ENCODE measurements at regions not wholly inside any gene's neighbourhood (a gene's known extent, or its start where the extent isn't known, plus 50 kb on each side); places are given as distances from the start of the nearest gene placed in this dataset.

GRCh38 chr15:60259469-60259868 lies 138.3 kb downstream of the ANXA2 start:
- no peak overlapping the region for H3K27ac ChIP-seq (replicated peaks)
- no peaks in the 10 kb centered on the region for H3K27me3 ChIP-seq (ENCODE audit: insufficient read depth, poor library complexity, severe bottlenecking)
- DNase-seq (ENCODE audit: low read depth in 1 of 2, low spot score in 1 of 2) = no peak
- TF ChIP-seq GABPA (IDR thresholded peaks at IDR 0.05; ENCODE audit: low read depth) (no peak), POLR2AphosphoS5 (IDR thresholded peaks at IDR 0.05; ENCODE audit: low read depth) (no peak), REST (IDR thresholded peaks at IDR 0.05; ENCODE audit: insufficient replicate concordance, low read depth) (no peak), CTCF (IDR thresholded peaks at IDR 0.05; ENCODE audit: insufficient read depth, low read length) (no peak), SPI1 (IDR thresholded peaks at IDR 0.05; ENCODE audit: borderline replicate concordance, low read depth) (no peak)
- H3K4me3 ChIP-seq (replicated peaks; ENCODE audit: insufficient read depth, low read length) = no peak overlapping the region

GRCh38 chr15:60264088-60264487 lies 133.7 kb downstream of the ANXA2 start:
- H3K27ac ChIP-seq (replicated peaks) = no peak overlapping the region
- H3K27me3 ChIP-seq (ENCODE audit: insufficient read depth, poor library complexity, severe bottlenecking) = no peaks in the 10 kb centered on the region
- DNase-seq (ENCODE audit: low read depth in 1 of 2, low spot score in 1 of 2) = no peak
- TF ChIP-seq GABPA (IDR thresholded peaks at IDR 0.05; ENCODE audit: low read depth) (no peak), CTCF (IDR thresholded peaks at IDR 0.05; ENCODE audit: insufficient read depth, low read length) (no peak), REST (IDR thresholded peaks at IDR 0.05; ENCODE audit: insufficient replicate concordance, low read depth) (no peak), POLR2AphosphoS5 (IDR thresholded peaks at IDR 0.05; ENCODE audit: low read depth) (no peak), SPI1 (IDR thresholded peaks at IDR 0.05; ENCODE audit: borderline replicate concordance, low read depth) (no peak)
- no peak overlapping the region for H3K4me3 ChIP-seq (replicated peaks; ENCODE audit: insufficient read depth, low read length)

- no peaks in the 10 kb centered on the region for H3K27me3 ChIP-seq (ENCODE audit: insufficient read depth, poor library complexity, severe bottlenecking)
- H3K27ac ChIP-seq (replicated peaks) = no peak overlapping the region
- no peak for DNase-seq (ENCODE audit: low read depth in 1 of 2, low spot score in 1 of 2)
- no peak for TF ChIP-seq GABPA (IDR thresholded peaks at IDR 0.05; ENCODE audit: low read depth)
- no peak for TF ChIP-seq SPI1 (IDR thresholded peaks at IDR 0.05; ENCODE audit: borderline replicate concordance, low read depth)
- no peak for TF ChIP-seq POLR2AphosphoS5 (IDR thresholded peaks at IDR 0.05; ENCODE audit: low read depth)
- TF ChIP-seq CTCF (IDR thresholded peaks at IDR 0.05; ENCODE audit: insufficient read depth, low read length) = no peak
- no peak for TF ChIP-seq REST (IDR thresholded peaks at IDR 0.05; ENCODE audit: insufficient replicate concordance, low read depth)
- no peak overlapping the region for H3K4me3 ChIP-seq (replicated peaks; ENCODE audit: insufficient read depth, low read length)
These were observed 133.2 kb downstream of the ANXA2 start for GRCh38 chr15:60264566-60264965.

Measured in HL-60 (cell line).